HCT116 (cell line): ENCODE measurements at regions not wholly inside any gene's neighbourhood (a gene's known extent, or its start where the extent isn't known, plus 50 kb on each side); places are given as distances from the start of the nearest gene placed in this dataset.

Source experiments
- CBX3 ChIP-seq: IDR thresholded peaks from 2 replicates; pipeline ENCODE4 v1.6.1; 2012; ENCODE audit warnings: low read depth
- CEBPB ChIP-seq: IDR thresholded peaks from 2 replicates; pipeline ENCODE4 v1.6.1; 2012; ENCODE audit warnings: low read depth
- ELF1 ChIP-seq: IDR thresholded peaks from 2 replicates; pipeline ENCODE4 v1.6.1; 2012; ENCODE audit warnings: low read depth, borderline replicate concordance
- EZH2 ChIP-seq: fragments of 200-600 bp; sonication (generic); IDR thresholded peaks from 2 replicates; pipeline ENCODE4 v1.6.1; 2017; ENCODE audit warnings: antibody characterized with exemption, mixed run types
- POLR2A ChIP-seq: IDR thresholded peaks from 2 replicates; pipeline ENCODE4 v1.7.0; 2011; ENCODE audit warnings: borderline replicate concordance; ENCODE audit not compliant: insufficient read depth, insufficient read length; ENCODE audit errors: extremely low read depth
- YY1 ChIP-seq: IDR thresholded peaks from 2 replicates; pipeline ENCODE4 v1.6.1; 2011; ENCODE audit warnings: low read length, low read depth, moderate library complexity, mild to moderate bottlenecking; ENCODE audit not compliant: insufficient replicate concordance; ENCODE audit errors: extremely low read depth
- ZFX ChIP-seq: fragments of 450-650 bp; IDR thresholded peaks from 2 replicates; pipeline ENCODE4 v1.6.1; 2017
- TF ChIP-seq, protein P1 (sequence below), 3 experiments: fragments of 200-600 bp in 1 of 3; sonication (generic) in 1 of 3; IDR thresholded peaks in 2 of 3; conservative IDR thresholded peaks in 1 of 3; 2 replicates each; pipeline ENCODE4 v1.5.1; 2012 to 2017; ENCODE audit warnings: low read depth in 2 of 3, low read length in 2 of 3, antibody characterized with exemption in 1 of 3, borderline replicate concordance in 1 of 3, control low read depth in 1 of 3, mild to moderate bottlenecking in 1 of 3, mixed read lengths in 1 of 3, mixed run types in 1 of 3, moderate library complexity in 1 of 3; ENCODE audit not compliant: insufficient read depth in 1 of 3

DNA sequence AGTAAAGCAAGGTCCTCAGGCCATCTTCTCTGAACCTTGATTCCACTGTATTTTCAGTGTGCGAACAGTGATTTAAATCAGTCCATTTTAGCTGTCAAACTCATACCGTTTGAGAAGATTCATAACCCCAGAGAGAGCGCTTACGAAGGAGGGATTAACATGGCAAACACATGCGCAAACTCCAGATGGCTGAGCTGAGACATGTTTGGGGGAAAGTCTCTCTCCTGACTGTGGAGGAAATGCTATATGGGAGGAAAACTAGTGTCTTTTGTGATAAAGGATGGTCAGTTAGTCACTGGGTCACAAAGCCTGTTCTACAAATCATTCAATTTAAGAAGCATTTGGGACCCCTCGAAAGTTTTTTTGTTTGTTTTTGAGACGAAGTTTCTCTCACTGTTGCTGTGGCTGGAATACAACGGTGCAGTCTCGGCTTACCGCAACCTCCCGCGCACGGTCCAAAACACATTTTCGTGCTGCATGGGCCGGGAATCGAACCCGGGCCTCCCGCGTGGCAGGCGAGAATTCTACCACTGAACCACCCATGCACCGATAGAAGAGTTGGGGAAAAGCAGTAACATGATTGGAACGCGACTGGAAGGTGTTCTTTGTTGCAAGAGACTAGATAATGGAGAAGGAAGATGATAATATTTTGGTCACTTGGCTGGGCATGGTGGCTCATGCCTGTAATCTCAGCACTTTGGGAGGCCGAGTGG is 58.4 kb upstream of the CXADR start:
- TF ChIP-seq CBX3 (peak; percentile 78), ZFX (no peak), YY1 (no peak), POLR2A (no peak), CEBPB (peak; percentile 39), ELF1 (no peak), EZH2 (no peak)
- TF ChIP-seq, protein P1, sequence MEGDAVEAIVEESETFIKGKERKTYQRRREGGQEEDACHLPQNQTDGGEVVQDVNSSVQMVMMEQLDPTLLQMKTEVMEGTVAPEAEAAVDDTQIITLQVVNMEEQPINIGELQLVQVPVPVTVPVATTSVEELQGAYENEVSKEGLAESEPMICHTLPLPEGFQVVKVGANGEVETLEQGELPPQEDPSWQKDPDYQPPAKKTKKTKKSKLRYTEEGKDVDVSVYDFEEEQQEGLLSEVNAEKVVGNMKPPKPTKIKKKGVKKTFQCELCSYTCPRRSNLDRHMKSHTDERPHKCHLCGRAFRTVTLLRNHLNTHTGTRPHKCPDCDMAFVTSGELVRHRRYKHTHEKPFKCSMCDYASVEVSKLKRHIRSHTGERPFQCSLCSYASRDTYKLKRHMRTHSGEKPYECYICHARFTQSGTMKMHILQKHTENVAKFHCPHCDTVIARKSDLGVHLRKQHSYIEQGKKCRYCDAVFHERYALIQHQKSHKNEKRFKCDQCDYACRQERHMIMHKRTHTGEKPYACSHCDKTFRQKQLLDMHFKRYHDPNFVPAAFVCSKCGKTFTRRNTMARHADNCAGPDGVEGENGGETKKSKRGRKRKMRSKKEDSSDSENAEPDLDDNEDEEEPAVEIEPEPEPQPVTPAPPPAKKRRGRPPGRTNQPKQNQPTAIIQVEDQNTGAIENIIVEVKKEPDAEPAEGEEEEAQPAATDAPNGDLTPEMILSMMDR (IDR thresholded peaks at IDR 0.05 in 2 of 3, conservative IDR thresholded peaks at IDR 0.05 in 1 of 3; ENCODE audit: borderline replicate concordance in 1 of 3, insufficient read depth in 1 of 3, low read depth in 2 of 3, low read length in 2 of 3) = no peak
